ENCODE measurements at regions not wholly inside any gene's neighbourhood (a gene's known extent, or its start where the extent isn't known, plus 50 kb on each side); places are given as distances from the start of the nearest gene placed in this dataset.

GRCh38 chr15:20407553-20407952, 134.0 kb downstream of the GOLGA6L6 start:
- TF ChIP-seq EZH2 (IDR thresholded peaks at IDR 0.05; ENCODE audit: low read length, unreplicated experiment): no peak
- no peak for TF ChIP-seq CTCF (conservative IDR thresholded peaks at IDR 0.05; ENCODE audit: low read depth, low read length)
